A673 (cell line): ENCODE measurements at regions not wholly inside any gene's neighbourhood (a gene's known extent, or its start where the extent isn't known, plus 50 kb on each side); places are given as distances from the start of the nearest gene placed in this dataset.

Source experiments
- CTCF ChIP-seq: fragments of 300-800, 200-600 bp; sonication (generic); conservative IDR thresholded peaks from 2 replicates; pipeline ENCODE4 v1.5.1; 2017; ENCODE audit warnings: low read depth, mild to moderate bottlenecking, antibody characterized with exemption, low read length, moderate library complexity, mixed read lengths
- EZH2 ChIP-seq: fragments of 200-600 bp; sonication (generic); IDR thresholded peaks from 2 replicates; pipeline ENCODE4 v1.6.1; 2017; ENCODE audit warnings: borderline replicate concordance, low read depth, mild to moderate bottlenecking, mixed read lengths, antibody characterized with exemption, low read length; ENCODE audit not compliant: poor library complexity, severe bottlenecking

DNA sequence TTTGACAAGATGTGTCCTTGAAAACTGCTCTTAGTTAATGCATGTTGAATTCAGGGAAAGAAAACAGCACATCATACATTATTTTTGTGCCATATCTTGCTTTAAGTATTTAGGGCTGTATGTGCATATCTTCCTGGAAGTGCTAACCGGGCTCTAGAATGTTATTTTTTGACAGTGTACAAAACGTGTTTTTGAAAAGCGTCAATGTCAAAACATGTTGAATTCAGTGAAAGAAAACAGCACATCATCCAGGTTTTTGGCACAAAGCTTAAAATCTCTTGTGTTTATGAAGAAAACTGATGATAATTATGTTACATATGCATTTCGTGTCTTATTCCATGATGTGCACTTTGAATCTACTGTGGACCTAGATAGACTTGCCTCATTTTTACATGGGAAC, 82.7 kb downstream of the ASCL4 start:
- TF ChIP-seq CTCF = no peak
- no peak for TF ChIP-seq EZH2
